H9 (cell line): ENCODE measurements at regions not wholly inside any gene's neighbourhood (a gene's known extent, or its start where the extent isn't known, plus 50 kb on each side); places are given as distances from the start of the nearest gene placed in this dataset.

Experiments
- DNase-seq: peaks from one replicate; pipeline ENCODE4 v3.0.0-alpha.2; 2017
- H2AFZ ChIP-seq: one replicate; pipeline ENCODE4 v1.6.1; 2013; ENCODE audit warnings: mild to moderate bottlenecking, low read length, control low read depth, moderate library complexity
- H2AK5ac ChIP-seq: 2 replicates; pipeline ENCODE4 v1.6.1; 2013; ENCODE audit warnings: low read length, control low read depth, mixed read lengths; ENCODE audit not compliant: insufficient read length
- H2BK120ac ChIP-seq: one replicate; pipeline ENCODE4 v1.6.1; 2013; ENCODE audit warnings: low read depth, mild to moderate bottlenecking, low read length, control low read depth, inconsistent platforms; ENCODE audit not compliant: poor library complexity, severe bottlenecking
- H2BK12ac ChIP-seq: 2 replicates; pipeline ENCODE4 v1.6.1; 2013; ENCODE audit warnings: low read length, control low read depth, mixed read lengths, low read depth; ENCODE audit not compliant: insufficient read length
- H2BK15ac ChIP-seq: 2 replicates; pipeline ENCODE4 v1.6.1; 2013; ENCODE audit warnings: low read depth, low read length, control low read depth
- H2BK20ac ChIP-seq: one replicate; pipeline ENCODE4 v1.6.1; 2013; ENCODE audit warnings: low read depth, mild to moderate bottlenecking, low read length, control low read depth, inconsistent platforms; ENCODE audit not compliant: poor library complexity, severe bottlenecking
- H2BK5ac ChIP-seq: 2 replicates; pipeline ENCODE4 v1.6.1; 2013; ENCODE audit warnings: low read length, control low read depth, mixed read lengths; ENCODE audit not compliant: insufficient read length
- H3K14ac ChIP-seq: 2 replicates; pipeline ENCODE4 v1.6.1; 2013; ENCODE audit warnings: low read length, control low read depth; ENCODE audit not compliant: insufficient read depth
- H3K18ac ChIP-seq: 2 replicates; pipeline ENCODE4 v1.6.1; 2013; ENCODE audit warnings: low read depth, mild to moderate bottlenecking, mixed read lengths, low read length, control low read depth; ENCODE audit not compliant: insufficient read length
- H3K23ac ChIP-seq: 2 replicates; pipeline ENCODE4 v1.6.1; 2013; ENCODE audit warnings: low read length, control low read depth, mixed read lengths, low read depth; ENCODE audit not compliant: insufficient read length
- H3K23me2 ChIP-seq: 2 replicates; pipeline ENCODE4 v1.6.1; 2013; ENCODE audit warnings: low read depth, mild to moderate bottlenecking, mixed read lengths, low read length, control low read depth; ENCODE audit not compliant: insufficient read length, poor library complexity, severe bottlenecking
- H3K27ac ChIP-seq: 2 replicates; pipeline ENCODE4 v1.5.1; 2013; ENCODE audit warnings: low read length, control low read depth, mixed read lengths, low read depth; ENCODE audit not compliant: insufficient read length
- H3K27me3 ChIP-seq: 2 replicates; pipeline ENCODE4 v1.6.1; 2013; ENCODE audit warnings: low read length, control low read depth, inconsistent platforms; ENCODE audit not compliant: insufficient read depth
- H3K4ac ChIP-seq: 2 replicates; pipeline ENCODE4 v1.6.1; 2013; ENCODE audit warnings: low read depth, mild to moderate bottlenecking, control low read depth, inconsistent platforms, low read length, moderate library complexity
- H3K4me1 ChIP-seq: 2 replicates; pipeline ENCODE4 v1.6.1; 2013; ENCODE audit warnings: low read length, control low read depth, inconsistent platforms; ENCODE audit not compliant: insufficient read depth
- H3K4me2 ChIP-seq: 2 replicates; pipeline ENCODE4 v1.6.1; 2013; ENCODE audit warnings: low read length, control low read depth, mixed read lengths; ENCODE audit not compliant: insufficient read length, insufficient read depth
- H3K56ac ChIP-seq: 2 replicates; pipeline ENCODE4 v1.6.1; 2013; ENCODE audit warnings: low read depth, mild to moderate bottlenecking, mixed read lengths, low read length, control low read depth; ENCODE audit not compliant: insufficient read length
- H3K79me1 ChIP-seq: 2 replicates; pipeline ENCODE4 v1.6.1; 2013; ENCODE audit warnings: low read depth, mild to moderate bottlenecking, moderate library complexity, low read length, control low read depth, inconsistent platforms; ENCODE audit not compliant: insufficient read depth, poor library complexity, severe bottlenecking
- H3K79me2 ChIP-seq: 2 replicates; pipeline ENCODE4 v1.6.1; 2013; ENCODE audit warnings: low read length, control low read depth, inconsistent platforms; ENCODE audit not compliant: insufficient read depth
- H3K9ac ChIP-seq: 2 replicates; pipeline ENCODE4 v1.6.1; 2013; ENCODE audit warnings: low read length, control low read depth, mixed read lengths; ENCODE audit not compliant: insufficient read length; ENCODE audit errors: extremely low read depth
- H3K9me3 ChIP-seq: one replicate; pipeline ENCODE4 v1.6.1; 2013; ENCODE audit warnings: low read depth, low read length, inconsistent platforms; ENCODE audit not compliant: control insufficient read depth
- H3T11ph ChIP-seq: one replicate; pipeline ENCODE4 v1.6.1; 2013; ENCODE audit warnings: mild to moderate bottlenecking, low read length, control low read depth, inconsistent platforms
- H4K20me1 ChIP-seq: one replicate; pipeline ENCODE4 v1.6.1; 2013; ENCODE audit not compliant: control insufficient read depth, insufficient read length, insufficient read depth
- H4K5ac ChIP-seq: 2 replicates; pipeline ENCODE4 v1.6.1; 2013; ENCODE audit warnings: low read depth, mild to moderate bottlenecking, mixed read lengths, low read length, control low read depth; ENCODE audit not compliant: insufficient read length
- H4K8ac ChIP-seq: replicated peaks from 2 replicates; pipeline ENCODE4 v1.6.1; 2013; ENCODE audit warnings: low read length, control low read depth, mixed read lengths, low read depth; ENCODE audit not compliant: insufficient read length
- H4K91ac ChIP-seq: 2 replicates; pipeline ENCODE4 v1.6.1; 2013; ENCODE audit warnings: low read depth, mild to moderate bottlenecking, moderate library complexity, mixed read lengths, low read length, control low read depth; ENCODE audit not compliant: insufficient read length
- H3K27ac Mint-ChIP-seq, 3 experiments: 2 replicates in 2 of 3; 3 replicates in 1 of 3; pipeline ENCODE4 v1.8.0; 2020 to 2021; ENCODE audit warnings: mixed read lengths in 3 of 3, mild to moderate bottlenecking in 1 of 3, moderate library complexity in 1 of 3
- H3K27me3 Mint-ChIP-seq: 2 replicates; pipeline ENCODE4 v1.8.0; 2021; ENCODE audit warnings: low read depth, mild to moderate bottlenecking, moderate library complexity, mixed read lengths
- H3K36me3 Mint-ChIP-seq, 3 experiments: 2 replicates in 2 of 3; 3 replicates in 1 of 3; pipeline ENCODE4 v1.8.0; 2020 to 2021; ENCODE audit warnings: low read depth in 3 of 3, mixed read lengths in 3 of 3; ENCODE audit not compliant: insufficient read depth in 1 of 3
- H3K4me1 Mint-ChIP-seq, 2 experiments: 2 replicates each; pipeline ENCODE4 v1.8.0; 2020; ENCODE audit warnings: mixed read lengths in 2 of 2
- H3K4me3 Mint-ChIP-seq, 2 experiments: 2 replicates in 1 of 2; 3 replicates in 1 of 2; pipeline ENCODE4 v1.8.0; 2020 to 2021; ENCODE audit warnings: mild to moderate bottlenecking in 2 of 2, mixed read lengths in 2 of 2, moderate library complexity in 1 of 2
- H3K9me3 Mint-ChIP-seq, 2 experiments: 2 replicates in 1 of 2; 3 replicates in 1 of 2; pipeline ENCODE4 v1.8.0; 2020; ENCODE audit warnings: mild to moderate bottlenecking in 2 of 2, mixed read lengths in 2 of 2, moderate library complexity in 1 of 2
- WGBS: extraction: QIAGEN DNeasy Blood & Tissue Kit; methylation state at CpG from one replicate; pipeline ENCODE4 v1.1.7; 2013; ENCODE audit warnings: missing lambda C conversion rate, low lambda C conversion rate, mixed read lengths; ENCODE audit not compliant: insufficient read length; ENCODE audit errors: extremely low coverage; 5-methylcytosine and 5-hydroxymethylcytosine counted together
- TF ChIP-seq, protein P1 (sequence below): fragments of 200-600 bp; sonication (generic); conservative IDR thresholded peaks from 3 replicates; pipeline ENCODE4 v1.8.0; 2021; ENCODE audit warnings: antibody characterized with exemption, mild to moderate bottlenecking

DNA sequence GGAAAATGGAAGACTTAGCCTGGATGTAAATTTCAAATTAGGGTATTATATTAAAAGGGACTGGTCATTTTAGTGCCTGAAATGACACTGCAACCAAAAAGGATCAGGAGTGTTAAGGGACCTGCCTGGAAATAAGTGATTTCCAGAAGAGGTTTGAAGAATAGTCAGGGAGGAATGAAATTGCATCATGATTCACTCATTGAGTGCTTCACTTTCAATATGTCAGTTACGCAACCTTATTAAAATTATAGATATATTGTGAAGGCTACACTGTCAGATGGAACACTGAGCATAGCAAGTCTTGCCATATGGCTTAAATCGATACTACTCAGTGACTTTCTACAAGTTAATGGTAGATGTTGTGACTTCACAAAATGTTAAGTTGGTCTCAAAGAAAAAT lies 275.2 kb upstream of the DPYD start:
- no CpG with 5 or more reads among the region's 2 CpGs for WGBS
- H3K79me2 ChIP-seq, result no peaks in the 10 kb centered on the region
- H3K9ac ChIP-seq, result no peak overlapping the region
- H3K9me3 ChIP-seq, result no peaks in the 10 kb centered on the region
- H3K4ac ChIP-seq, result no peak overlapping the region
- Mint-ChIP-seq H3K9me3 (no peaks in the 10 kb centered on the region), H3K27me3 (peaks cover 3% of the 10 kb centered on the region), H3K36me3 (no peaks in the 10 kb centered on the region), H3K4me1 (no peaks in the 10 kb centered on the region), H3K4me3 (no peak overlapping the region; a peak in 1 of 5 replicates), H3K27ac (no peak overlapping the region)
- H2BK15ac ChIP-seq, result no peak overlapping the region
- no peak overlapping the region for H2AK5ac ChIP-seq
- DNase-seq, result no peak
- H2BK20ac ChIP-seq, result no peak overlapping the region
- H3K14ac ChIP-seq, result no peak overlapping the region
- H3K79me1 ChIP-seq, result no peaks in the 10 kb centered on the region
- no peak overlapping the region for H3K23ac ChIP-seq
- no peak overlapping the region for H3K56ac ChIP-seq
- no peak overlapping the region for H3K18ac ChIP-seq
- no peak overlapping the region for H4K5ac ChIP-seq
- H3K23me2 ChIP-seq, result no peaks in the 10 kb centered on the region
- H3K4me1 ChIP-seq, result no peaks in the 10 kb centered on the region
- H3T11ph ChIP-seq, result no peak overlapping the region
- TF ChIP-seq, protein P1, sequence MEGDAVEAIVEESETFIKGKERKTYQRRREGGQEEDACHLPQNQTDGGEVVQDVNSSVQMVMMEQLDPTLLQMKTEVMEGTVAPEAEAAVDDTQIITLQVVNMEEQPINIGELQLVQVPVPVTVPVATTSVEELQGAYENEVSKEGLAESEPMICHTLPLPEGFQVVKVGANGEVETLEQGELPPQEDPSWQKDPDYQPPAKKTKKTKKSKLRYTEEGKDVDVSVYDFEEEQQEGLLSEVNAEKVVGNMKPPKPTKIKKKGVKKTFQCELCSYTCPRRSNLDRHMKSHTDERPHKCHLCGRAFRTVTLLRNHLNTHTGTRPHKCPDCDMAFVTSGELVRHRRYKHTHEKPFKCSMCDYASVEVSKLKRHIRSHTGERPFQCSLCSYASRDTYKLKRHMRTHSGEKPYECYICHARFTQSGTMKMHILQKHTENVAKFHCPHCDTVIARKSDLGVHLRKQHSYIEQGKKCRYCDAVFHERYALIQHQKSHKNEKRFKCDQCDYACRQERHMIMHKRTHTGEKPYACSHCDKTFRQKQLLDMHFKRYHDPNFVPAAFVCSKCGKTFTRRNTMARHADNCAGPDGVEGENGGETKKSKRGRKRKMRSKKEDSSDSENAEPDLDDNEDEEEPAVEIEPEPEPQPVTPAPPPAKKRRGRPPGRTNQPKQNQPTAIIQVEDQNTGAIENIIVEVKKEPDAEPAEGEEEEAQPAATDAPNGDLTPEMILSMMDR, result no peak
- H3K27me3 ChIP-seq, result no peaks in the 10 kb centered on the region
- no peak overlapping the region for H4K91ac ChIP-seq
- no peak overlapping the region for H2BK120ac ChIP-seq
- H2BK12ac ChIP-seq, result no peak overlapping the region
- H4K8ac ChIP-seq, result no peak overlapping the region
- no peak overlapping the region for H3K4me2 ChIP-seq
- H2BK5ac ChIP-seq, result no peak overlapping the region
- H3K27ac ChIP-seq, result no peak overlapping the region
- no peak overlapping the region for H2AFZ ChIP-seq
- no peaks in the 10 kb centered on the region for H4K20me1 ChIP-seq
